CD4-positive, alpha-beta T cell treated with Interferon gamma for 1 hour (primary cell): ENCODE measurements at regions not wholly inside any gene's neighbourhood (a gene's known extent, or its start where the extent isn't known, plus 50 kb on each side); places are given as distances from the start of the nearest gene placed in this dataset.
"Not testable (repeated sequence)": the region's sequence is repeated elsewhere in the genome, so short reads cannot be mapped to it uniquely, and the experiment has no call there.

Experiments used
- DNase-seq: peaks from one replicate; pipeline ENCODE4 v3.0.0-alpha.2; 2020

GRCh38 chr14:85172889-85173477 is 357.0 kb upstream of the FLRT2 start:
- no peak for DNase-seq

GRCh38 chr14:85175556-85175955 is 354.4 kb upstream of the FLRT2 start:
- no peak for DNase-seq

GRCh38 chr14:85178864-85179263 is 351.1 kb upstream of the FLRT2 start:
- no peak for DNase-seq

- DNase-seq = no peak
These were observed 349.1 kb upstream of the FLRT2 start for GRCh38 chr14:85180876-85181275.

GRCh38 chr14:85182282-85182681 is 347.7 kb upstream of the FLRT2 start:
- no peak for DNase-seq

- no peak for DNase-seq
These were observed 343.9 kb upstream of the FLRT2 start for GRCh38 chr14:85186082-85186481.

- no peak for DNase-seq
These were observed 342.4 kb upstream of the FLRT2 start for GRCh38 chr14:85187521-85187920.

GRCh38 chr14:85188836-85189235 is 341.1 kb upstream of the FLRT2 start:
- DNase-seq = no peak

- not testable (repeated sequence) for DNase-seq
These were observed 340.7 kb upstream of the FLRT2 start for GRCh38 chr14:85189253-85189652.

GRCh38 chr14:85190251-85190650 is 339.7 kb upstream of the FLRT2 start:
- DNase-seq = no peak

GRCh38 chr14:85191986-85192385 is 338.0 kb upstream of the FLRT2 start:
- DNase-seq = no peak

GRCh38 chr14:85195872-85196477 is 334.0 kb upstream of the FLRT2 start:
- no peak for DNase-seq

GRCh38 chr14:85198001-85198400 is 331.9 kb upstream of the FLRT2 start:
- DNase-seq = no peak

- DNase-seq = no peak
These were observed 324.1 kb upstream of the FLRT2 start for GRCh38 chr14:85205875-85206274.

- no peak for DNase-seq
These were observed 315.5 kb upstream of the FLRT2 start for GRCh38 chr14:85214471-85214870.

GRCh38 chr14:85217412-85217811 is 312.5 kb upstream of the FLRT2 start:
- DNase-seq = no peak

- DNase-seq = no peak
These were observed 311.0 kb upstream of the FLRT2 start for GRCh38 chr14:85218982-85219381.

GRCh38 chr14:85221832-85222231 is 308.1 kb upstream of the FLRT2 start:
- no peak for DNase-seq

GRCh38 chr14:85222341-85222740 is 307.6 kb upstream of the FLRT2 start:
- DNase-seq = no peak

GRCh38 chr14:85223667-85224066 is 306.3 kb upstream of the FLRT2 start:
- DNase-seq = no peak

- DNase-seq = no peak
These were observed 305.7 kb upstream of the FLRT2 start for GRCh38 chr14:85224241-85224640.

- no peak for DNase-seq
These were observed 296.2 kb upstream of the FLRT2 start for GRCh38 chr14:85233756-85234155.

GRCh38 chr14:85234156-85235025 is 295.6 kb upstream of the FLRT2 start:
- no peak for DNase-seq

GRCh38 chr14:85235868-85236267 is 294.1 kb upstream of the FLRT2 start:
- DNase-seq = no peak
